Hippocampal formation (tissue), 2 donors: ENCODE measurements at regions not wholly inside any gene's neighbourhood (a gene's known extent, or its start where the extent isn't known, plus 50 kb on each side); places are given as distances from the start of the nearest gene placed in this dataset.

Experiments
- DNase-seq, 2 donors: peaks; one replicate each; lab custom pipeline; 2025; lab: John Stamatoyannopoulos, UW

DNA sequence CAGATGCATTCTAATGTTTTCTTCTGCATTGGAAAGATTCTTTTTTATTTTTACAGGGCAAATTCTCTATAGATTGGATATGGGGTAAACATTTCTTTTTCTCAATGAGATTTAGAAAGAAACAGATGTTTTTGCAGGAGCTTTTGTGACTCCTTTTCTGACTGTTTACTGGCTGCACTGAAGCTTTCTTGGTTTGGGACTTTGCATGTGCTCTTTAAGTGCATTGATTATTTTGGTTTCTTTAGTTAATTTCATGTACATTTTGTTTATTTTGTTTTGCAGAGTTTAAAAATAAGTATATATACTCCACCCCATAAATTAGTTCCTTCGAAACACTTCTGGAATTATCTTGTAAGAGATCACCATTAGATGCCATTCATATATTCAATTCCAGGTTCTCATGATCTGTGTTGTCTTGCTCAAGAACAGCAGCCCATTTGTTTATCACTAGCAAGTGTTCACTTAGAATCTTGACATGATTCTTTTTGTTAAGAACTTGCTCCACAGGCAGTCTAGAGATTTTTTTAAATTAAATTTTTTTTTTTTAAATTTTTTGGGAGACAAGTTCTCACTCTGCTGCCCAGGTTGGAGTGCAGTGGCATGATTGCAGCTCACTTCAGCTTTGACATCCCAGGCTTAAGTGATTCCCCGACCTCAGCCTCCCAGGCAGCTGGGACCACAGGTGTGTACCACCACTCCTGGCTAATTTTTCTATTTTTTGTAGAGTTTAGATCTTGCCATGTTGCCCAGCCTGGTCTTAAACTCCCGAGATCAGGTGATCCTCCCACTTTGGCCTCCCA, 233.7 kb downstream of the MYCN start:
- DNase-seq = no peak

GRCh38 chr2:16172324-16173175, 232.2 kb downstream of the MYCN start:
- no peak for DNase-seq

DNA sequence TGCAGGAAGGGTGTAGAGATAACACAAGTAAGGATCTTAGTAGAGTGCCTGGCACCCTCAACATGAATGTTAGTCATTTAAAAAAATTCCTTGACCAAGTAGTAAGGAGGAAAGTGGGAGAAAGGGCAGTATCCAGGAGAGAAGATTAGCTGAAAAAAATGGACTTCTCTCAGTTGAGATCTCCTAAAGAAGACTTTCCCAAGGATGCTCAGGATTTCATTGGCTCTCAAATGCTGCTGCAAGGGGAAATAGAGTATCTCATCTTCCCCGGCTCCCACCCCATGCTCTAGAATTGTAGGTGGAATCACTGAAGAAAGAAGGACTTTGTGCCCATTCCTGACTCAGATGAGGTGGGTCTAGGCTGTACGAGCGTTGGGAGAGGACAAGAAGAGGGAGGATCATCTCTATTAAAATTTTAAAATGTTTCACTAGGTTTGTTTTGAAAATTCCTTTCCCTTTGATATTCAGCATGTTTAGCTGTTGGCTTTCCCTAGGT, 231.1 kb downstream of the MYCN start:
- no peak for DNase-seq

DNA sequence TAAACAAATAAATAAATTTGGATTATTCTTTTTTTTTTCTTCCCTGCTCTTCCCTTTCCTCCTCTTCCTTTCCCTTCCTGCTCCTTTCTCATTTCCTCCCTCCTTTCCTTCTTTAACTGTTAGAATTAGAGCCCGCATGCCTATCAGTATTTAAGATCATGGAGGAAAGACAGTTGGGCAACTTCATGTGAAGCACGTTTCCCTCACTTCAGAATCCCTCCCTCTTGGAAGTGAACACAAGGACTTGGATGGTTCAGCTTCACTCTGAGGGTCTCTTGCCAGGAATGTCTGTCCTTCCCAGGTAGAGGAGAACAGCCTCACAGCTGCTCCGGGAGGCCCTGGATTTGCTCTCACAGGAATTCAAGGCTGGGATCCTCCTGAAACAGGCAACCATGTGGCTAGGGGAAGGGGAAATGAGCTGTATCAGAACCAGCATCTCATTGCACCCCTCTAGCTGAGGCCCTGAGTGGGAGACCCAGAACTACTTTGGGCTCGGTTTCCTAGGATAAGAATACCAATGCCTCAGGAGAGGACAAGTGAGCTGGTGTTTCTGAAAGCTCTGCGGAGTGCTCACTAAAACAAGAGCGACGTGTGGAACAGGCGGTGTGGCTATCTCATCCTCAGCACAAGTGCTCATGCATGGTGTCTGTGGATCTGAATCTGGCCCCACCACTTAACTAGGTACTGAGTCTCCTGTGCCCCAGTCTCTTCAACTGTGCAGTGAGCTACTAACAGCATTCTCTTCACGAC, 230.5 kb downstream of the MYCN start:
- DNase-seq = no peak

- DNase-seq = no peak
Measured at GRCh38 chr2:16169381-16169960, 229.1 kb downstream of the MYCN start.

GRCh38 chr2:16168506-16169264, 228.3 kb downstream of the MYCN start:
- DNase-seq = no peak

GRCh38 chr2:16167870-16168426, 227.6 kb downstream of the MYCN start:
- DNase-seq = no peak

- no peak for DNase-seq
Measured at GRCh38 chr2:16167451-16167861, 227.1 kb downstream of the MYCN start.

DNA sequence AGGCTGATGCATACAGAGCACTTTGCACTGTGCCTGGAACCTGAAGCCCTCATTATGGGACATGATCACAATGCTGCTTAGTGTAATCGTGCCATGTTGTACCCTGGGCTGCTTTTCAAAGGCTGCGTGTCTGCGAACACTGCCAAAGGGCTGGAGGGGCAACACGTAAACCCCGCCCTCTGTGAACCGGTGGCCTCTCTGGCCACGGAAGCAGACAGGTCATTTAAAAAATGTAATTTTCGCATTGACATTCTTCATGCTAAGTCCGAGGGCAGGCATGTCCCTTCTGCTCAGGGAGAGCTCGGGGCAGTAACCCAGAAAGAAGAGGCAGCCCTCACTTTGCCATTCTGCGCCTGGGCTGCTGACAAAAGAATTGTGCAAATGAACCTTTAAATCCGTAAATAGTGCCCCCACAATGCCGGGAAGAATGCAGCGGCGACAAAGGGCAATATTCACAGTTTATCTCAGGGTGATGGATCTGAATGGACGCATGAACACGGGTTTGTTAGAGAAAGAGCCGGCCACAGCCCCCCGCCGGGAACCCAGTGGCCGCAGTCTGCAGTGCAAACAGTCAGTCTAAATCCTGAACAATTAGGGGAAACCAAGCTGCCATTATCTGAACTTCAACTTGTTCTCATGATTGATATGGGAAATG, 226.1 kb downstream of the MYCN start:
- no peak for DNase-seq

GRCh38 chr2:16165518-16166326, 225.4 kb downstream of the MYCN start:
- no peak for DNase-seq

DNA sequence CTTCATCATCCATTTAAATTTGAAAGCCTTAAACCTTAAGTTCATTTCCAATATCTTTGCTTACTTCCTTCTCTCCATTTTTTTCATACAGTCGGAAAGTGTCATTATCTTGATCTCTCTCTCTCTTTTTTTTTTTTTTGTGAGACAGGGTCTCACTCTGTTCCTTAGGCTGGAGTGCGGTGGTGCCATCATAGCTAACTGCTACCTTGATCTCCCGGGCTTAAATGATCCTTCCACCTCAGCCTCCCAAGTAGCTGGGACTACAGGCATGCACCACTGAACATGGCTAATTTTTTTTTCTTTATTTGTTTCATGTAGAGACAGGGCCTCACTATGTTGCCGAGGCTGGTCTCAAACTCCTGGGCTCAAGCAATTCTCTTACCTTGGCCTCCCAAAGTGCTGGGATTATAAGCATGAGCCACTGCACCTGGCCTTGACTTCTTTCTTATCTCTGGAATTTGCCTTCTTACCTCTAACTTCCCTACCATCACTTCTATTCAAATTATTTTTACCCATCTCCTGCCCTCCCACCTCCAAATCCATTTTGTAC, 222.2 kb downstream of the MYCN start:
- DNase-seq = no peak

DNA sequence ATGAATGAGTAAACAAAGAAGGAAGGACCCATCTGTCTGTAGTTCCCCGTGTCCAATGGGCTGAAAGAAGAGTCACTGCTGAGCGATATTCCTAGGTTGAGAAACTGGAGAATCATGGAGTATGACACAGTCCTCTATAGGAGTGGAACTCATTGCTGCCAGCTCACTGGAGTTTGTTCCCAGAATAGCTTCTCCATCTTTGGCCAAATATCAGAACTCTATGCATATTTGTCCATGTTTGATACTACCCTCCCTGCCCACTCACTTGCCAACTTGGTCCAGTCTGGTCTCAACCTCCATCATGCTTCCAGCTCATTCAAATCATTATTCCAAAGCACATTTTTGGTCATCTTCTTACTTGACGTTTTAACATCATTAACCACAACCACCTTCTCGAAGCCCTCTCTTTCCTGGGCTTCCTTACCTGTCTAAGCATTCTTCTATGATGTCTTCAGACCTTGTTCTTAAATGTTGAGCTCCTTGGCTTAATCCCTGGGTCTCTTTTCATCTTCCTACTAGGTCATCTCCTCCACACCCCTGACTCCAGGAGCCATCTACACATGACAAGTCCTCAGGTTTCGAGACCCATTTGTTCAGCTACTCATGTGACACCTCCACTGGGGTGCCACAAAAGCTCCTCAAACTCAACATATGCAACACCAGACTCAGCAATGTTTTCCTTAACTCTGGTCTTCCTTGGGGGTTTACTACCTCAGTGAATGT, 221.6 kb downstream of the MYCN start:
- no peak for DNase-seq

GRCh38 chr2:16161085-16161565, 220.8 kb downstream of the MYCN start:
- DNase-seq = no peak

DNA sequence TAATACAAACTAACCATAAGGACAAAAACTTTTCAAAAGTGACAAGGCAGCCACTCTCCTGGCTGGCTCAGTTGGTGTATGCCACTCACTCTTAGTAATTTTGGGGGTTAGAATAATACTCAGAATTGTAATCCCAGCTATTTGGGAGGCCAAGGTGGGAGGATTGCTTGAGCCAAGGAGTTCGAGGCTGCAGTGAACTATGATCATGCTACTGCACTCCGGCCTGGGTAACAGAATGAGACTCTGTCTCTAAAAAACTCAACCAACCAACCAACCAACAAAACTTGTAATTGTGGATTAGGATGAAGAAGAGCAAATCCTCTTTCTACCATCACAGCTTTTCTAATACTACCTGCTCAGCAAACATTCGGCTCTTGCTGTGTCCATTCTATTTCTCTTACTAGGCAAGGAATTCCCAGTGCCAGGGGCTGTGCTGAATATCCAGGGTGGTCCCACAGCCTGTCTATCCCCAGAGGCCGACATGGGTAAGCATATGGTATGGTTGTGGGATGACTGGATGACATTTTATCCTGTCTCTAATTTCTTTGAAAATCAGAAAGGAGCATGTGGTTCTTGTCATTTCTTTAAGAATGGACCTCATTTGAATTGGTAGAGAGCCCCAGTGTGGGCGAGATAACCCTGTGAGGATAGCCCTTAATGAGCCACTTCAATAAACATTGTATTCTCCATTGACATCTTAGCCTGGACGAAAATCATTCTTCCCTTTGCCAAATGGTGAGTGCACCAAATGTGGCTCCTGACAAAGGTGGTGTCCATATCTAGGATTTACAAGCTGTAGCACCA, 220.1 kb downstream of the MYCN start:
- no peak for DNase-seq

- no peak for DNase-seq
Measured at GRCh38 chr2:16156411-16156810, 216.1 kb downstream of the MYCN start.

GRCh38 chr2:16155766-16156165, 215.4 kb downstream of the MYCN start:
- DNase-seq = no peak

DNA sequence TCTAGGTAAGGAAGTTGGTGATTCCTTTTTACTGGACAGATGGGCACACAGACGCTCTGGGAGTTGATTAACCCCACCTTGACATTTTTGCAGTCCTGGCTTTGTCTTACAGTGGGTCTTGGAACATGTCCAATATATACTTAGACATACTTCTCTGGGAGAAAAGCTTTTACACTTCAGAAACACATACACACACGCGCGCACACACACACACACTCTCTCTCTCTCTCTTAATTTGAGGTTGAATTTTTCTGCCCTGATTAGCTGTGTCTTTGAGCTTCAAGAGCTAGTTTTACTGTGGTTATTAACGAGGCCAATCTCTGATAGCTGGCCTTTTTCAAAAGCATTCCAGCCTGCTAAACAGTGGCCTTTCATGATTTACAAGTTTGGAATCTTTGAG, 215.0 kb downstream of the MYCN start:
- no peak for DNase-seq
